ENCODE measurements at regions not wholly inside any gene's neighbourhood (a gene's known extent, or its start where the extent isn't known, plus 50 kb on each side); places are given as distances from the start of the nearest gene placed in this dataset.
"Not testable (repeated sequence)": the region's sequence is repeated elsewhere in the genome, so short reads cannot be mapped to it uniquely, and the experiment has no call there.

DNA sequence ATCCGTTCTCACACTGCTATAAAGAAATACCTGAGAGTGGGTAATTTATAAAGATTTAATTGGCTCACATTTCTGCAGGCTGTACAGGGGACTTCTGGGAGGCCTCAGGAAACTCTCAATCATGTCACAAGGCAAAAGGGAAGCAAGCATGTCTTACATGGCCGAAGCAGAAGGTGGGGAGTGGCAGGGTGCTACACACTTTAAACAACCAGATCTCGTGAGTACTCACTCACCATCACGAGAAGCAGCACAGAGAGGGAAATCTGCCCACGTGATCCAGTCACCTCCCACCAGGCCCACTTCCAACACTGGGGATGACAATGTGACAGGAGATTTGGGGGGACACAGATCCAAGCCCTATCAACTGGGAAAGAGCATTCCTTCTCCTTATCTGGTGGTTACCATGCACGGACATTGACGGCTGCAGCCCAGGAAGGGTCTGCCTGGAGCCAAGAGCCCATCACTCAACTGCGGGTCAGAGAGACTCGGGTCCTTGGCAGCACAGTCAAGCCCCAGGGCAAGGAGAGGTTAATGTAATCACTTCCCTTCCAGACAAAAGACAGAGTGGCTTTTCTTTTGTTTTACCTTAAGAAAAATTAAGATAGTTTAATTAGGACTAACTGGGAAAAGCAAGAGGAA lies 112.3 kb upstream of the CST7 start:
- DNase-seq (ENCODE audit: low read depth): no peak

- DNase-seq (ENCODE audit: low read depth): peak; percentile 70
Observed at GRCh38 chr20:24837781-24838450, 111.2 kb upstream of the CST7 start.

- DNase-seq (ENCODE audit: low read depth): peak; percentile 75
Observed at GRCh38 chr20:24838546-24839535, 110.2 kb upstream of the CST7 start.

DNA sequence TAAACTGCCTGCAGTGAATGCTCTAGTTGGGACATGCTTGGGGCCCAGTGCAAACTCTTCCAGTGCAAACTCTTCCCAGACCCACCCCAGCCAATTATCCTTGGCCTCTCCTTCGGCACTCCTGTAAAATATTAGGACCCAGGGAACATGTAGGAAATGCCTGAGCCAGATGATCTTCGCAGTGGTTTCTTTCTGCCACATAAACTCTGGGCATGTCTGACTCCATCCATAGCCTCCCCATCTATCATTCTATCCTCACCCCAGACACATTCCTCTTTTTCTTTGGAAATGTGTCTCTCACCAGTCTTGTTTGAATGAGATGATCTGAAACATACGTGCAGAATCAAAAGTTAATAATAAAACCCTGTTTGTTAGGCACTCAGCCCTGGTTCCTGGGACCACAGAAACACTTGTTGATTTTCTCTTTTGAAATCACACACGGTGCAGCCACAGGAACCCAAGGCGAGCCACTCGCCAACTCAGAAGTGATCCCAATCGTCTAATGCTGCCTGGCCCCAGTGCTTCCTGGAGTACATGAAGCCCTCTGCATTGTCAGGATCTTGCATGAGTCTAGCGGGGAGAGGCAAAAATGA lies 108.9 kb upstream of the CST7 start:
- DNase-seq (ENCODE audit: low read depth): no peak

GRCh38 chr20:24842274-24842917 lies 106.7 kb upstream of the CST7 start:
- no peak for DNase-seq (ENCODE audit: low read depth)

GRCh38 chr20:24842918-24843715 lies 106.0 kb upstream of the CST7 start:
- DNase-seq (ENCODE audit: low read depth): peak; percentile 44

- DNase-seq (ENCODE audit: low read depth): no peak
Observed at GRCh38 chr20:24850176-24850575, 98.9 kb upstream of the CST7 start.

- DNase-seq (ENCODE audit: low read depth): no peak
Observed at GRCh38 chr20:24851346-24852019, 97.6 kb upstream of the CST7 start.

DNA sequence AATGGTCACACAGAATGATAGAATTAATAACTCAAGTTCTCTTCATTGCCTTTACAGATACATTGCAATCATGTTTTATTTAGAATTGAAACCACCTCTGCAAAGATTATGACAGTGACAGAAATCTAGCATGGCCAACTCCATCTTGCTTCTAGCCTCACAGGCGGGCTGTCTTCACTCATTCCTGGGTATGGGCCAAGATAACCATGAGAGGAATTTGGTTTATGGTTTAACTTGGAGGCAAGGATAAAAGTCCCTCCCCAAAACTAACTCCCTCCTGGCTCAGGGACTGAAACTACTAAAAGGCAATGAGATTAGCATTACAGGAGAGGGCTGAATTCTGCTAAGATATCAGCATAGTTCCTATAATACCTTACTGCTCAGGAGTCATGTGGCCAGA lies 95.2 kb upstream of the CST7 start:
- no peak for DNase-seq (ENCODE audit: low read depth)

- no peak for DNase-seq (ENCODE audit: low read depth)
Observed at GRCh38 chr20:24855848-24856247, 93.2 kb upstream of the CST7 start.

DNA sequence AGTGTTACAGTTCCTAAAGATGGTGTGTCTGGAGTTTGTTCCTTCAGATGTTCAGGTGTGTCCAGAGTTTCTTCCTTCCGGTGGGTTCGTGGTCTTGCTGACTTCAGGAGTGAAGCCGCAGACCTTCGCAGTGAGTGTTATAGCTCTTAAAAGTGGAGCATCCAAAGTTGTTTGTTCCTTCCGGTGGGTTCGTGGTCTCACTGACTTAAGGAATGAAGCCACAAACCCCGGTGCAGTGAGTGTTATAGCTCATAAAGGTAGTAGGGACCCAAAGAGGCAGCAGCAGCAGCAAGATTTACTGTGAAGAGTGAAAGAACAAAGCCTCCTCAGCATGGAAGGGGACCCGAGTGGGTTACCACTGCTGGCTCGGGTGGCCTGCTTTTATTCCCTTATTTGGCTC lies 90.6 kb upstream of the CST7 start:
- DNase-seq (ENCODE audit: low read depth): not testable (repeated sequence)

DNA sequence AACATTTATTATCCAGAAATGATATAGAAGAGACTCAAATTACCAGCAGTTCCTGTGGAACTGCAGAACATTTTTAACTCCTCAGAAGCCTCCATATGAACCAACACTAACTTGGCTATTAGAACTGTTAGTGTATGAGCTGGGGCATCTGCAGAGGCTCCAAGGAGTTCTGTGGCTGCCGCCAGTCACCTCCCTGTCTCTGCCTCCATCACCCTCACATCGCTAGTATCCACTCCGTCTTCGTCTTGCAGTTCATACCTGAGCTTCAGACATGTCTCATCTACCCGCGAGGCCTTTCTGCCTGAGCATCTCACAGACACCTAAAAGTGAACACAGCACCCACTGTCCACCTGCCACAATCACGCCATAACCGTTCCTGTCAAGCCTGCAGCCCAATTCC lies 89.5 kb upstream of the CST7 start:
- DNase-seq (ENCODE audit: low read depth): no peak

DNA sequence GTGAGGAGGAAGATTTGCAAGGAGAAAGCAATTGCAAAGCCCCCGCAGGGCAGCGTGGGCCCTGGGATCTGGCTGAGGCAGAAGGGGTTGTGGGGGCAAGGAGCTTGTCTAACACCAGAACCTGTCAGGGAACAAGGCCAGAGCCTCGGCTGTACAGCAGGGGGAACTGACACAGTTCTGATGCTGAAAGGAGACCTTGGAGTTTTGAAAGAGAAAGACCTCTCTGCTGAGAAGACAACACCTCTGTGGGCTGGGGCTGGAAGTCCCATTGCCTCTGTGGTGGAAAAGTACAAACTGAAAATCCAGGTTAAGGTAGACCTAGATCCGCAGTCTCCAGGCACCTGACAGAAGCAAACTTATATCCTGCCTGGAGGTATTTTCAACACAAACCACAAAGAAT lies 86.9 kb upstream of the CST7 start:
- DNase-seq (ENCODE audit: low read depth): no peak

GRCh38 chr20:24862606-24863005 lies 86.5 kb upstream of the CST7 start:
- no peak for DNase-seq (ENCODE audit: low read depth)

DNA sequence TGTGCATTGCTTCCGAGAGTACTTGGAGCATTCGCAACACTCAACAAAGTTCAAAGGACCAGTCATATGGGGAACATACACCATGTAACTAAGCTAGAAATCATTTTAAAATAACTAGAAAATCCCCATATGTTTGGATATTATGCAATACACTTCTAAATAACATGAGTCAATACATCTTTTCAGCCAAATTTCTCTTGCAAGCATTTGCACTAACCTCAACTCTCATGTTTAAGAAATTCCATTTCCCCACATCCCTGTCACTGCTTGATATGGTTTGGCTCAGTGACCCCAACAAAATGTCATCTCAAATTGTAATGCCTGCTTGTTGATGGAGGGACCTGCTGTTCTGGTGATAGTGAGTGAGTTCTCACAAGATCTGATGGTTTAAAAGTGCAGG lies 85.7 kb upstream of the CST7 start:
- peak; percentile 60 for DNase-seq (ENCODE audit: low read depth)

DNA sequence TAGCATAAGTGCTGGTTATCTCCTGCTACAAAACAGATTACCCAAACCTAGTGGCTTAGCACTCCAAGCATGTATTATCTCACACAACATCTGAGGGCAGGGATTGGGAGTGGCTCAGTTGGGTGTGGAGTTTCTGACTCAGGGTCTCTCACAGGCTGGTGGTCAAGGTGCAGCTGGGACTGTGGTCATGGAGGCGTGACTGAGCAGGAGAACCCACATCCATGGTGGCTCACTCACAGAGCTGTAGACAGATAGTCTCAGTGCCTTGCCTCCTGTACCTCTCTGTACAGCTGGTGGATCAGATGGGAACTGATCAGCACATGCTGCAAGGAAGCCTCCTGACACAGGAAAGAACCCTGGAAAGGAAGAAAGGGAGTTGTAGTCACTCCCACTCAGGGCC lies 83.1 kb upstream of the CST7 start:
- DNase-seq (ENCODE audit: low read depth): peak; percentile 29

GRCh38 chr20:24866742-24867141 lies 82.3 kb upstream of the CST7 start:
- DNase-seq (ENCODE audit: low read depth): no peak

DNA sequence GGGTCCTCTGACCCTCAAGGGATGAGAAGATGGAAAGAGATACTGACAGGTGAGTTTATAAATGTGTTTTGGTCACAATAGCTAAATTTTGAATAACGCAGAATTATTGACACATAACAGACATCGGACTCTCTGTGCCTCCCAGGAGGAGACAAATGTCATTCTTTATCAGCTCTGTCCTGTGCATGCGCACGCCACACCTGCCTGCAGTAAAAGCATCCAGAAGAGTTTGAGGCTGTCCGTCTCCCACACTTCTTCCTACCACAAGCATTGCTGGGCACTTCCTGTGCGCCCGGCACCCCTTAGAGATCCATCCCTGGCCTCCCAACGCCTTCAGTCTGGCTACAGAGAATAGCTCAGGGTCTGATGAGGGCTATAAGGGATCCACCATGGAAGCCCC lies 81.5 kb upstream of the CST7 start:
- no peak for DNase-seq (ENCODE audit: low read depth)

GRCh38 chr20:24868396-24868927 lies 80.6 kb upstream of the CST7 start:
- DNase-seq (ENCODE audit: low read depth): peak; percentile 53

GRCh38 chr20:24868959-24869358 lies 80.1 kb upstream of the CST7 start:
- DNase-seq (ENCODE audit: low read depth): no peak
